GM20000 (cell line): ENCODE measurements at regions not wholly inside any gene's neighbourhood (a gene's known extent, or its start where the extent isn't known, plus 50 kb on each side); places are given as distances from the start of the nearest gene placed in this dataset.

Experiments
- DNase-seq: peaks from one replicate; pipeline ENCODE4 v3.0.0; 2012; ENCODE audit warnings: low spot score
- TF ChIP-seq, protein P1 (sequence below): IDR thresholded peaks from 2 replicates; pipeline ENCODE4 v1.5.1; 2012; ENCODE audit warnings: mild to moderate bottlenecking, control low read depth; ENCODE audit errors: extremely low read depth, missing control alignments

DNA sequence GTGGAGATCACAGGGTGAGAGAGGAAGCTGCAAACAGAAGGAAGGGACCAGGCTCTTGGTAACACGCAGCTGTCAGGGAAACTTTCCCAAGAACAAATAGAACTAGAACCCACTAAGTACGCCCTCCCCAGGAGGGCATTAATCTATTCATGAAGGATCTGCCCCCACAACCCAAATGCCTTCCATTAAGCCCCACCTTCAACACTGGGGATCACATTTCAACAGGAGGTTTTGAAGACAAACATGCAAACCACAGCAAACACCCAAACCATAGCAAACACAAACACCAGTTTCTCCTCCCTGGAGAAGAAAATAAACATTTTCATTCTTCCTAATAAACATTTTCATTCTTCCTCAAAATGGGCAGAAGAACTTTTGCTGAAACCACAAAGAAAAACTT, 329.6 kb downstream of the EFNB2 start:
- DNase-seq: no peak
- TF ChIP-seq, protein P1, sequence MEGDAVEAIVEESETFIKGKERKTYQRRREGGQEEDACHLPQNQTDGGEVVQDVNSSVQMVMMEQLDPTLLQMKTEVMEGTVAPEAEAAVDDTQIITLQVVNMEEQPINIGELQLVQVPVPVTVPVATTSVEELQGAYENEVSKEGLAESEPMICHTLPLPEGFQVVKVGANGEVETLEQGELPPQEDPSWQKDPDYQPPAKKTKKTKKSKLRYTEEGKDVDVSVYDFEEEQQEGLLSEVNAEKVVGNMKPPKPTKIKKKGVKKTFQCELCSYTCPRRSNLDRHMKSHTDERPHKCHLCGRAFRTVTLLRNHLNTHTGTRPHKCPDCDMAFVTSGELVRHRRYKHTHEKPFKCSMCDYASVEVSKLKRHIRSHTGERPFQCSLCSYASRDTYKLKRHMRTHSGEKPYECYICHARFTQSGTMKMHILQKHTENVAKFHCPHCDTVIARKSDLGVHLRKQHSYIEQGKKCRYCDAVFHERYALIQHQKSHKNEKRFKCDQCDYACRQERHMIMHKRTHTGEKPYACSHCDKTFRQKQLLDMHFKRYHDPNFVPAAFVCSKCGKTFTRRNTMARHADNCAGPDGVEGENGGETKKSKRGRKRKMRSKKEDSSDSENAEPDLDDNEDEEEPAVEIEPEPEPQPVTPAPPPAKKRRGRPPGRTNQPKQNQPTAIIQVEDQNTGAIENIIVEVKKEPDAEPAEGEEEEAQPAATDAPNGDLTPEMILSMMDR: no peak

DNA sequence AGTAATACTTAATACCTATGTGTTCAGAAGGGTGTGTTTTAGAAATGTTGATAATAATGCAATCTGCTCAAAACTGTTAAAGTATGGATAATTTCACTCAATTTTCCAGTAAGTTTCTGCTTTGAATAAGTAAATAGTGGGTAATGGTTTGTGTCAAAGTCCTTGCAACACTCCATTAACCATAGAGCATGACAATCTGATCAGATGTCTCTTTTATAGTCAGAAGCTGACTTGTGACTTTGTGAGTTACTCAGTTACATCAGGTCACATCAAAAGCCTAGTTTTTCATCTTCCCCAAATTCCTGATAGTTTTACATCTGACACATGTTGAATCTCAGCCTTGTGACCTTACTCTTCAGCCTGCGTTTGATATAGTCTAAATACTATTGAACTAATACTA, 338.0 kb downstream of the EFNB2 start:
- no peak for DNase-seq
- TF ChIP-seq, protein P1: no peak

DNA sequence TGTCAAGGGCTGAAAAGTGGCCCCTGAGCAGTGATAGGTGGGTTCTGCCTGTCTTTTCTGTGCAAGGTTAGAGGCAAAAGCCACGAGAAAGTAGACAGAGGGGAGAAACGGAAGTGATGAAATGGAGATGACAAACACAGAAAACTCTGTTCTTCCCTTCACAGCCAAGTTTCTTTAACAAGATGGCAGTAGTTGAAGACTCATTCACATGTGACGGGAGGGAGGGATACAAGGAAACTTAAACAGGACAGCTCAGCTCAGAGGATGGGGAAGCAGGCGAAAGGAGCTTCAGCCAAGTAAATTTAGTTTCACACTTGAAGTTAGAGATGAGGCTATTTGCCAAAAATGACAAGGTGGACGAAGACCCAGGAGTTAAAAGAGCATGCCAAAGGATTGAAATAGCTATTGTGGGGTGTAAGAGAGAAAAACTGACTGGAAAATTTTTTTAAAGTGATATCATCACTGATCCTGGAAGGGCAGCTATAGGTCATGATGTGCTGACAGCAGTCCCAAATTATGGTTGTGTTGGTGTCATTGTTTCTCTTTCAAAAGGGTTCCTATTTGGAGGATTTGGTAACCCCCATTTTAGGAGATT, 347.9 kb downstream of the EFNB2 start:
- TF ChIP-seq, protein P1: no peak
- DNase-seq: no peak

DNA sequence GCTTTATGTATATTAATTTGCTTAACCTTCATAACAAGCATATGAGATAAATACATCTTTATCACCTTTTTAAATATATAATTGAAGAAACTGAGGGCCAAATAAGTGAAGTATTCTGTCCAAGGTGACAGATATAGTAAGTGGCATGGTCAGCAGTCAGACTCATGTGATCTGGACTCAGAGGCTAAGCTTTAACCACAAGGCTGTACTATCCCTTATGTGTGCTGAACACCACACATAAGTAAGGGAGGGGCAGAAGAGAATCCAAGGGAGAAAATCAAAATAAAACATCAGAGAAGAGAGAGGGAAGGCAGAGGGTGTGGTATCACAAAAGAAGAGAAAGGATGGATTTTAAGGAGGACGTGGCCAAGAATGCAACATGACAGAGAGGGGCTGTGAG, 348.4 kb downstream of the EFNB2 start:
- DNase-seq: no peak
- TF ChIP-seq, protein P1: no peak

DNA sequence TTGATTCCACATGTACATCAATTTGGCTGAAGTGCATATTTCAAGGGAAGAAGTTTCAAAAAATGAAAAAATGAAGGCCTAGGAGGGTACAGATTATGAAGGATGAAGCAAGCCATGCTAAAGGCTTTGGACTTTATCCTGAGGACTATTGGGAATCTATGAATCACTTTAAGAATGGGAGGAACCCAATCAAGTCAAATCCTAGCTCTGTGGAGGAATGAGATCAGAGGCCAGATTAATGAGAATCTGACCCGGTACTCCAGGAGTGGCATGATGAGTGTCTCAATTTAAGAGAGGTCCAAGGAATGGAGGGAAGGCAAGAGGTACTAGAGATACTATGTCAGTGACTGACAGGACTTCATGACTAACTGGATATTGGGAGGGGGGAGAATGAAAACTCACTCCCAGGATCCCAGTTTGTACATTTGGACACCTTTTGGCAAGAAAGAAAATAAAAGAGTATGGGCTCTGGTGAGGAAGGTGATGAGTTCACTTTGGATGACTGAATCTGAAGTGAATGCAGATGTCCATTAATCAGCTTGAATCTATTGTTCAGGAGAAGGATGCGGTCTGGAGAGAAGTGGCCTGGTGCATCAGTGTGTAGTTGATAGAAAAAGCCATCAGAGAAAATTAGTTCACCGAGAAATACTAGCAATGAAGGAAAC, 349.0 kb downstream of the EFNB2 start:
- DNase-seq: no peak
- TF ChIP-seq, protein P1: no peak

DNA sequence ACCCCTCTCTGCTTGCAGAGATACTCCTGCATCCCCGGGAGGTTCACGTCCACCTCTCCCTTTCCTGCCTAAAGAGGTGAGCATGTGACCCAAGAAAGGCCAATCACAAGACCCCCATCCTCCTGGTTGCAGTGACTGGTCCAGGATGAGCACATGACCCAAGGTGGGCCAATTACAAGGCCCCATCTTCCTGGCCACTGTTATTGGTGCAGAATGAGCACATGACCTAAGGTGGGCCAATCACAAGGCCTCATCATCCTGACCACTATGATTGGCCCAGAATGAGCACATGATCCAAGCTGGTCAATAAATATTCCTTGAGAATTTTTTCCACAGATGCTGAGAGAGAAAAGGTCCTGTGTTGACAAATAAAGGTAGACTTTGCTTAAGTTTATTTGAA, 350.7 kb downstream of the EFNB2 start:
- TF ChIP-seq, protein P1: no peak
- no peak for DNase-seq

DNA sequence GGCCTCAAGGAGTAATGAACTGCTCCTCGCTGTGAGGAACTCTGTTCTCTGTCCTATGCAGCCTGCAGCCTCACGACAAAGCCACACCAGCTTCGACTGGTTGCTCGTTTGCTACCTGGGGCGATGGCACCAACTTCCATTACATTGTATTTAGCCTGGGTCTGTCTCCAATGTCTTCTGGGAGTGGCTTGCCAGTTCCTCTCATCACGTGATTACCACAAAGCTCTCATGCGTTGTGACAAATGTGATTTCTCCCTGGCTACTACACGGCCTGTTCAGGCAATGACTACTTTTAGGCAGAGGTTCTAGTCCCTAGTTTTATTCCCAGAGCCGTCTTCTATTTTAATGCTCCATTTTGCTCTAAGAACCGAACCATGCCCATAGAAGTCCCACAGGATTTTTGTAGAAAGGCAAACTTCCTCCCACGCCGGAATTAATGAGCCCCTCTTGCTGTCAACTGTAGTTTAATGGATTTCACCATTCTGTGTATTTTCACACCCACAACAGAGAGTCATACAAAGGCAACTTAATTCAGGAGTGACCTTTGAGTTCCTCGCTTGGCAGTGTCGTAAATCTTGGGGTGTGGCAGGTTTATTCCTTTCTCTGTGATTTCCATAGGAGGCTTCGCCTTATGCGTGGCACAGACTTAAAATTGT, 351.9 kb downstream of the EFNB2 start:
- no peak for DNase-seq

More for the DNA sequence above, 351.9 kb downstream of the EFNB2 start:
- TF ChIP-seq, protein P1: no peak
